ENCODE measurements at regions not wholly inside any gene's neighbourhood (a gene's known extent, or its start where the extent isn't known, plus 50 kb on each side); places are given as distances from the start of the nearest gene placed in this dataset.
"Not testable (repeated sequence)": the region's sequence is repeated elsewhere in the genome, so short reads cannot be mapped to it uniquely, and the experiment has no call there.

GRCh38 chr16:52799149-52799548, 252.2 kb upstream of the TOX3 start:
- DNase-seq, result no peak

- DNase-seq, result no peak
Measured at GRCh38 chr16:52787709-52788108, 240.8 kb upstream of the TOX3 start.

- DNase-seq, result no peak
Measured at GRCh38 chr16:52786091-52786490, 239.1 kb upstream of the TOX3 start.

- DNase-seq, result no peak
Measured at GRCh38 chr16:52785653-52786052, 238.7 kb upstream of the TOX3 start.

GRCh38 chr16:52783616-52784015, 236.7 kb upstream of the TOX3 start:
- DNase-seq, result no peak

GRCh38 chr16:52781005-52781630, 234.2 kb upstream of the TOX3 start:
- no peak for DNase-seq

- DNase-seq, result no peak
Measured at GRCh38 chr16:52773026-52773425, 226.1 kb upstream of the TOX3 start.

GRCh38 chr16:52770828-52771227, 223.9 kb upstream of the TOX3 start:
- DNase-seq, result no peak

- DNase-seq, result no peak
Measured at GRCh38 chr16:52758473-52758855, 211.5 kb upstream of the TOX3 start.

- DNase-seq, result no peak
Measured at GRCh38 chr16:52757746-52758472, 211.0 kb upstream of the TOX3 start.

- no peak for DNase-seq
Measured at GRCh38 chr16:52756812-52757517, 210.0 kb upstream of the TOX3 start.

GRCh38 chr16:52755396-52755795, 208.5 kb upstream of the TOX3 start:
- no peak for DNase-seq

GRCh38 chr16:52751035-52751434, 204.1 kb upstream of the TOX3 start:
- DNase-seq, result no peak

GRCh38 chr16:52748741-52749140, 201.8 kb upstream of the TOX3 start:
- DNase-seq, result no peak

- no peak for DNase-seq
Measured at GRCh38 chr16:52747088-52747595, 200.2 kb upstream of the TOX3 start.

GRCh38 chr16:52743707-52744106, 196.8 kb upstream of the TOX3 start:
- no peak for DNase-seq

GRCh38 chr16:52742608-52743170, 195.7 kb upstream of the TOX3 start:
- DNase-seq, result no peak

- DNase-seq, result no peak
Measured at GRCh38 chr16:52742052-52742451, 195.1 kb upstream of the TOX3 start.

GRCh38 chr16:52741351-52741750, 194.4 kb upstream of the TOX3 start:
- DNase-seq, result no peak

- no peak for DNase-seq
Measured at GRCh38 chr16:52740766-52741165, 193.8 kb upstream of the TOX3 start.

GRCh38 chr16:52740333-52740732, 193.4 kb upstream of the TOX3 start:
- no peak for DNase-seq

GRCh38 chr16:52738992-52739391, 192.0 kb upstream of the TOX3 start:
- DNase-seq, result not testable (repeated sequence)
